C1 segment of cervical spinal cord (tissue), 14 donors: ENCODE measurements at regions not wholly inside any gene's neighbourhood (a gene's known extent, or its start where the extent isn't known, plus 50 kb on each side); places are given as distances from the start of the nearest gene placed in this dataset.
"Not testable (repeated sequence)": the region's sequence is repeated elsewhere in the genome, so short reads cannot be mapped to it uniquely, and the experiment has no call there.

Experiments
- DNase-seq, 14 donors: peaks; one replicate each; lab custom pipeline; 2025; lab: John Stamatoyannopoulos, UW

- DNase-seq: no peak
These were observed 191.5 kb upstream of the CAND1 start for GRCh38 chr12:67077617-67078016.

GRCh38 chr12:67078957-67079356, 190.2 kb upstream of the CAND1 start:
- no peak for DNase-seq

GRCh38 chr12:67080637-67081036, 188.5 kb upstream of the CAND1 start:
- DNase-seq: no peak

DNA sequence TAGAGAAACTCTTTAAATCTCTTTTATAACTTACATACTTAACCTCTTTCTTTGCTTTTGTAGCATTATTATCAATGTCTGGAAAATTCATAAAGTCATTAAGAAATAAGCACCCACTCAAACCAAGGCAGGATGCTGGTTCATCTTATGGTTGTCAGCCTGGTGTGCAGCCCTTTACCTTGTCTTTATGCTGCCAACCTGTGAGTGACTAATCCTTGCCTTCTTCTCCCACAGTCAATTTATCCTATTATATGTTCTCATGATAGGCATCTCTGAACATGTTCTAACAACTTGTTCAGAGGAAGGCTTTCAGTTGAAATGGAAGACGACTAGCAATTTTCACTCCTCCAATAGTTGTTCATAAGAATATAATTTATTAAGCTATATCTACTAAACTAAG, 186.9 kb upstream of the CAND1 start:
- no peak for DNase-seq

GRCh38 chr12:67085699-67086098, 183.5 kb upstream of the CAND1 start:
- DNase-seq: no peak

GRCh38 chr12:67086116-67086515, 183.0 kb upstream of the CAND1 start:
- no peak for DNase-seq

GRCh38 chr12:67088401-67089118, 180.6 kb upstream of the CAND1 start:
- DNase-seq: no peak

GRCh38 chr12:67091204-67091603, 178.0 kb upstream of the CAND1 start:
- DNase-seq: peak in 4 of 14 donors; percentile 5 to 18 (median 11)

GRCh38 chr12:67091678-67092077, 177.5 kb upstream of the CAND1 start:
- DNase-seq: no peak

DNA sequence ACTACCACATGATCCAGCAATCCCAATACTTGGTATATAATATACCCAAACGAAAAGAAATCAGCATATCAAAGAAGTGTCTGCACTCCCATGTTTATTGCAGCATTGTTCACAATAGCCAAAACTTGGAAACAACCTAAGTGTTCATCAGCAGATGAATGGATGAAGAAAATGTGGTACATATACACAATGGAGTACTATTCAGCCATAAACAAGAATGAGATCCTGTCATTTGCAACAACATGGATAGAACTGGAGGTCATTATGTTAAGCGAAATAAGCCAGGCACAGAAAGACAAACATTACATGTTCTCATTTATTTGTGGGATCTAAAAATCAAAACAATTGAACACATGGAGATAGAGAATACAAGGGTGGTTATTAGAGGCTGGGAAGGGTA, 176.2 kb upstream of the CAND1 start:
- DNase-seq: not testable (repeated sequence)

- peak in 1 of 14 donors; percentile 1 for DNase-seq
These were observed 172.4 kb upstream of the CAND1 start for GRCh38 chr12:67096533-67097318.

DNA sequence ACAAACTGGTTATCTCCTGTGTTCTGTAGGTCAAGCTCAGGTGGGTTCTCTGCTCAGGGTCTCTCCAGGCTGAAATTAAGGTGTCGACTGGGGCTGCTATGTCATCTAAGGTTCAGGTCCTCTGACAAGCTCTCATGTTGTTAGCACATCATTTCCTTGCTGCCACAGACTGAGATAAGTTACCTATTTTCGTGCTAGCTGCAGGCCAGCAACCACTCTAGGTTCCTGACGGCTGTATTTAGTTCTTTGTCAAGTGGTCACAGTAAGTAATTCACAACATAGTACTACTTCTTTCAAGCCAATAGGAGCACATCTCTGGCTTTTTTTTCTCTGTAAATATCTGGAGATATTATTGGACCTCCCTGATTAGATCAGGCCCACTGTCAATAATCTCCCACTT, 169.3 kb upstream of the CAND1 start:
- DNase-seq: no peak

- DNase-seq: no peak
These were observed 165.6 kb upstream of the CAND1 start for GRCh38 chr12:67103521-67103920.

DNA sequence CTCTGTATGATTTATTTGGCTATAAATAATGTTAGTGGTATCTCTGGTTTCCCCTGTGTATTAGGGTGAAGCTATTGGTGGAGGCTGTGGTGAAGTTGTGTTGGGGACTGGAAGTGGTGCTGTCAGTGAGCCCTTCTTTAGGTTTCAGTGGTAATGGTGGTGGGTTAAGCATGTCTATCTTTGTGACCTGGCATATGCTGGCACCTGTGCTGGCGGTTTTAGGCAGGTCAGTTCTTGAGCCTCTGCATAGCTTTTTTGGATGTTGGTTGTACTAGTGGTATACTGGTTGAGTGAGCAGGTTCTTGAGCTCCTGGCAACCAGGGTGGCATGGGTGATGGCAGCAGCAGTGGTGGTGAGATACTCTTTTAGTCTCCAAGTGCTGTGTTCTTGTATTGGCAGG, 161.9 kb upstream of the CAND1 start:
- DNase-seq: no peak

- DNase-seq: no peak
These were observed 161.3 kb upstream of the CAND1 start for GRCh38 chr12:67107751-67108269.

GRCh38 chr12:67110345-67110744, 158.8 kb upstream of the CAND1 start:
- not testable (repeated sequence) for DNase-seq

DNA sequence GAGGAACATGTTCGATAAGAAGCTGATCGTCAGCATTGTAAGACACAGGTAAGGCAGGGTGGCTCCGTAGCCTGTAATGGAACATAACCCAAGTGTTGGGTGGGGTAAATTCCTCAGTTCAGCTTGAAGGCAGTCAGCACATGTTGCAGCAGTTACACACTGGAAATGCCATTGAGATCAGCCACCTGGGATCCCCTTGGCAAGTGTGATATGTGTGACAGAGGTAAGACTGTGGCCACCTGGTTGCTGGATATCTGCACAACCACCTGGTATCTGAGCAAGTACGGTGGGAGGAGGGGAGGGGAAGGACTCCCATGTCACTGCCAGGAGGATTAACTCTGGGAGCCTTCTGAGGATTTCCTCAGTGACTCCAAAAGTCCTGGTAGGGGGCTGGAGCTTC, 158.0 kb upstream of the CAND1 start:
- no peak for DNase-seq

DNA sequence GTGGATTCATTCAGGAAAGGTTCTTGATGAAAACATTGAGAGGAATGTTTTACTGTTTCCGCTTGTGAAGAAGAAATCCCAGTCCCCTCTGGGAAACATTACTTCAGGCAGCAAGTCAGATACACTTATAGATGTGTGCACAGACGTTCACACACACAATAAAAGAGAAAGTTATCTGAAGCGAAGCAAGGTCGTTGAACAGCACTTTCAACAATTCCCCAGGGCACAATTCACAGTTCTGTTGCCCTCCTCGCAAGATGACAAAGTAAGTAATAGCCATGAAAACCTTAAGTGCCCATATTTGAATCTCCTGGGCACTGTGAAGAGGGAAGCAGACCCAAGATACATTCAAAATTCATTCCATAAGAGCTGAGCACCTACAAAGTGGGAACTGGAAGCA, 156.6 kb upstream of the CAND1 start:
- no peak for DNase-seq

- DNase-seq: no peak
These were observed 153.0 kb upstream of the CAND1 start for GRCh38 chr12:67116134-67116533.

DNA sequence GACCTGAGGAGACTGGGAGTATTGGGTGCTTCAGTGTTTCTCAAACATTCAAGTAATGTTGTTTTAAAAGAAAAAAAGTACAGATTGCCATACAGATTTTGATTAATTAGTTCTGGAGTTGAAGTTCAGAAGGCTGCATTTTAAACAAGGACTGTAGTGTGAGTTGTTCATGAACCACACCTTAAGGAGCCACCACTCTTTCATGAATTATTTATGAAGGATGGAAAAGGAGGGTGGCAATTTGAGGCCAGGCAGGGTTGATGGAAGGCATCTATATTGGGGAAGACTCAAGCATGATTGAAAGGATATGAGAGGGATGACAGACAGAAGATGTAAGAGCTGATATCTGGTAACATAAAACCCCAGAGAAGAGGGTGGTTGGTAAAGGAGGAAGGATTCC, 146.6 kb upstream of the CAND1 start:
- no peak for DNase-seq

- DNase-seq: no peak
These were observed 131.9 kb upstream of the CAND1 start for GRCh38 chr12:67137256-67137655.

DNA sequence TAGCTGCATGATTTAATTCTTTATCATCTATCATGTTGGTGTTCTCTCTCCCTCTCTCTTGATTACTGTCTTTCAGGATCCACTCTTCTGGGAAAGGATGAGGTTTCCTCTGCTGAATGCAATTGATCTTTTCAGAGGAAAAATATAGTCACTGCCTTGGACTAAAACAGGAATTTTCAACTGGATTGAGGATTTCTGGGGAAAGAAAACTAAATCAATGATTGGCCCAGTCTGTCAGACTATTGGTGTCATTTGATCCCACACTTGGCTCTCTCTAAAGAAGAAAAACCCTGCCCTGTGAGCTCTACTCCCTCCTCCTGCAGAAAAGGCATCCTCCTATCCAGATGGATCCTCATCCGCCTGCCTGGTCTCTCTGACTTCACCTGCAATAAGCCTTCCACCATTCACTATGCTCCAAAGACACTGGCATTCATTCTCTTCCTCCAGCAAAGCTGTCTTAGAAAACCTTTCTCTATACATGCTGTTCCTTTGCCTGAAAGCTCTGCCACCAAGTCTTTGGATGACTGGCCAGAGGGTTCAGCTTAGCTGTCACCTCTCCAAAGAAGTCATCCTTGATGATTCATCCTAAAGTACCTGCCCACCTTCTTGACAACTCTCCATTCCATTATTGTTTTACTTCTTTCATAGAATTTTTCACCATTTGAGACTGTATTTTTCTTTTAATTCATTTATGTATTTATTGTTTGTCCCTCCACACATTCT, 127.7 kb upstream of the CAND1 start:
- no peak for DNase-seq
